Heart left ventricle (tissue), 16 donors: ENCODE measurements at regions not wholly inside any gene's neighbourhood (a gene's known extent, or its start where the extent isn't known, plus 50 kb on each side); places are given as distances from the start of the nearest gene placed in this dataset.
"Not testable (repeated sequence)": the region's sequence is repeated elsewhere in the genome, so short reads cannot be mapped to it uniquely, and the experiment has no call there.

Source experiments
- ATAC-seq, 4 donors: fragments of 200-7000 bp; cut with Tn5 transposase; one replicate each; pipeline ENCODE4 v1.9.1; 2020 to 2022; ENCODE audit warnings: moderate library complexity in 4 of 4, mild to moderate bottlenecking in 3 of 4, moderate number of reproducible peaks in 1 of 4
- DNase-seq, 5 donors: peaks; one replicate each; pipeline ENCODE4 v3.0.0-alpha.2; 2020
- H3K27ac ChIP-seq, 12 donors: fragments of 200-600 bp; sonication (generic) in 4 of 12; one replicate each; pipeline versions ENCODE4 v1.5.0 to v1.8.0; 2016 to 2022; ENCODE audit warnings: mild to moderate bottlenecking in 2 of 12
- H3K27me3 ChIP-seq, 9 donors: fragments of 200-600 bp; sonication (generic) in 2 of 9; one replicate each; pipeline versions ENCODE4 v1.5.1 to v1.8.0; 2016 to 2022; ENCODE audit warnings: mild to moderate bottlenecking in 3 of 9
- H3K36me3 ChIP-seq, 9 donors: fragments of 200-600 bp; sonication (generic) in 2 of 9; one replicate each; pipeline versions ENCODE4 v1.5.0 to v1.8.0; 2018 to 2022; ENCODE audit warnings: mild to moderate bottlenecking in 2 of 9
- H3K4me1 ChIP-seq, 12 donors: fragments of 200-600 bp; sonication (generic) in 4 of 12; one replicate each; pipeline versions ENCODE4 v1.5.0 to v1.8.0; 2016 to 2022; ENCODE audit warnings: mild to moderate bottlenecking in 3 of 12
- H3K4me3 ChIP-seq, 12 donors: fragments of 200-600 bp; sonication (generic) in 4 of 12; one replicate each; pipeline versions ENCODE4 v1.5.0 to v1.8.0; 2017 to 2022; ENCODE audit warnings: mild to moderate bottlenecking in 9 of 12, moderate library complexity in 4 of 12
- H3K9me3 ChIP-seq, 12 donors: fragments of 200-600 bp; sonication (generic) in 4 of 12; one replicate each; pipeline versions ENCODE4 v1.5.0 to v1.8.0; 2016 to 2022; ENCODE audit warnings: mild to moderate bottlenecking in 1 of 12
- CTCF ChIP-seq, 12 donors: fragments of 200-600 bp; sonication (generic) in 4 of 12; IDR thresholded peaks; one replicate each; pipeline versions ENCODE4 v1.5.0 to v1.8.0; 2018 to 2022; ENCODE audit warnings: antibody characterized with exemption in 12 of 12, mild to moderate bottlenecking in 5 of 12
- POLR2A ChIP-seq, 2 donors: fragments of 450-650 bp; IDR thresholded peaks; one replicate each; pipeline ENCODE4 v1.6.1; 2017; ENCODE audit warnings: antibody characterized with exemption in 2 of 2, mild to moderate bottlenecking in 2 of 2, moderate library complexity in 2 of 2
- WGBS, 4 donors: extraction: QIAGEN DNeasy Blood & Tissue Kit in 2 of 4; methylation state at CpG; one replicate each; pipeline versions ENCODE4 v1.1.5 to v1.1.7; 2013 to 2018; 5-methylcytosine and 5-hydroxymethylcytosine counted together
- intact Hi-C, 10 donors: fragments of 100-400 bp; cut with DNase I; formaldehyde crosslinking; loops; one replicate each; pipeline versions ENCODE4 v1.11.1 to v1.14.2; 2022
- donor health status: ischemic (EF 13 %, LVEDD 7.1; RV severe dilation, severe dysfunction).
- donor health status: healthy with polysubstance abuse.
- donor health status: DM: no; HTN: yes; CAD: no.
- donor health status: DM: no; HTN: no; CAD: no.
- donor health status: ischemic (EF 25% LVEDD 6.9; RV normal size, moderate dysfunction).
- donor health status: ischemic (EF 25% LVEDD 5.7; RV mildly dilated, moderate dysfunction).
- donor health status: healthy.
- donor health status: DM: yes; HTN: yes; CAD: no.
- donor health status: ischemic (EF 35%, LVEDD 5.7; RV mildly dilated, moderate dysfunction).
- donor health status: nonischemic (EF 11% LVEDD 7.7; RV severe dilation, severe dysfunction).
- donor health status: DM: yes; HTN: yes; CAD: no.
- donor health status: PGD.
- donor health status: ischemic (EF 29% LVEDD 5.4; RV normal size, mild dysfunction).
- donor health status: nonischemic (EF 23%, LVEDD 6.1; RV moderate dilation, normal function).

- ATAC-seq, result no peak
- Histone ChIP-seq H3K27me3 (no peaks in the 10 kb centered on the region), H3K9me3 (no peaks in the 10 kb centered on the region), H3K27ac (no peak overlapping the region), H3K4me3 (no peak overlapping the region), H3K4me1 (peaks cover 0 to 5% (median 0%) of the 10 kb centered on the region in 12 donors), H3K36me3 (peaks cover 0 to 10% (median 0%) of the 10 kb centered on the region in 9 donors)
- intact Hi-C loops, result no loop called here
- TF ChIP-seq POLR2A (IDR thresholded peaks at IDR 0.05), result no peak
- TF ChIP-seq CTCF (IDR thresholded peaks at IDR 0.05), result no peak
- 96 to 99% (median 97%) methylated on average over 20 to 23 of the region's 23 CpGs for WGBS, 4 donors
- DNase-seq, result no peak
Observed at GRCh38 chr17:83008526-83008925, 70.9 kb upstream of the METRNL start.

GRCh38 chr17:83009414-83010205 lies 69.8 kb upstream of the METRNL start:
- WGBS, 4 donors, result 80 to 88% (median 81%) methylated on average over 19 to 24 of the region's 24 CpGs
- H3K9me3 ChIP-seq, result no peaks in the 10 kb centered on the region
- peaks cover 0 to 5% (median 0%) of the 10 kb centered on the region in 12 donors for H3K4me1 ChIP-seq
- intact Hi-C loops, result no loop called here
- H3K4me3 ChIP-seq, result no peak overlapping the region
- DNase-seq (no peak), ATAC-seq (no peak)
- no peak overlapping the region for H3K27ac ChIP-seq
- peaks cover 0 to 10% (median 0%) of the 10 kb centered on the region in 9 donors for H3K36me3 ChIP-seq
- H3K27me3 ChIP-seq, result no peaks in the 10 kb centered on the region
- no peak for TF ChIP-seq CTCF (IDR thresholded peaks at IDR 0.05)
- no peak for TF ChIP-seq POLR2A (IDR thresholded peaks at IDR 0.05)

GRCh38 chr17:83010206-83011200 lies 68.9 kb upstream of the METRNL start:
- ATAC-seq, result no peak
- intact Hi-C loops, result no loop called here
- H3K27me3 ChIP-seq, result no peaks in the 10 kb centered on the region
- no peaks in the 10 kb centered on the region for H3K9me3 ChIP-seq
- 86 to 88% (median 88%) methylated on average over 26 to 39 of the region's 39 CpGs for WGBS, 4 donors
- no peak for DNase-seq
- H3K4me1 ChIP-seq, result peaks cover 0 to 5% (median 0%) of the 10 kb centered on the region in 12 donors
- H3K36me3 ChIP-seq, result peaks cover 0 to 4% (median 0%) of the 10 kb centered on the region in 9 donors
- TF ChIP-seq CTCF (IDR thresholded peaks at IDR 0.05), result no peak
- no peak for TF ChIP-seq POLR2A (IDR thresholded peaks at IDR 0.05)
- no peak overlapping the region for H3K27ac ChIP-seq
- no peak overlapping the region for H3K4me3 ChIP-seq

- H3K36me3 ChIP-seq, H3K4me3 ChIP-seq, H3K4me1 ChIP-seq, H3K27me3 ChIP-seq, H3K9me3 ChIP-seq, intact Hi-C loops, DNase-seq, ATAC-seq, H3K27ac ChIP-seq: not testable (repeated sequence)
- WGBS, 4 donors, result 93 to 96% (median 94%) methylated on average over 18 to 19 of the region's 19 CpGs
Observed at GRCh38 chr17:83011676-83012075, 67.7 kb upstream of the METRNL start.
